Smooth muscle cell of the brain vasculature (primary cell): ENCODE measurements at regions not wholly inside any gene's neighbourhood (a gene's known extent, or its start where the extent isn't known, plus 50 kb on each side); places are given as distances from the start of the nearest gene placed in this dataset.
A peak's percentile ranks its signal among the peaks of the same experiment; 100 is the strongest.
"Not testable (repeated sequence)": the region's sequence is repeated elsewhere in the genome, so short reads cannot be mapped to it uniquely, and the experiment has no call there.

Experiments
- DNase-seq: peaks from one replicate; pipeline ENCODE4 v3.0.0-alpha.2; 2012; ENCODE audit warnings: low read depth, low spot score

DNA sequence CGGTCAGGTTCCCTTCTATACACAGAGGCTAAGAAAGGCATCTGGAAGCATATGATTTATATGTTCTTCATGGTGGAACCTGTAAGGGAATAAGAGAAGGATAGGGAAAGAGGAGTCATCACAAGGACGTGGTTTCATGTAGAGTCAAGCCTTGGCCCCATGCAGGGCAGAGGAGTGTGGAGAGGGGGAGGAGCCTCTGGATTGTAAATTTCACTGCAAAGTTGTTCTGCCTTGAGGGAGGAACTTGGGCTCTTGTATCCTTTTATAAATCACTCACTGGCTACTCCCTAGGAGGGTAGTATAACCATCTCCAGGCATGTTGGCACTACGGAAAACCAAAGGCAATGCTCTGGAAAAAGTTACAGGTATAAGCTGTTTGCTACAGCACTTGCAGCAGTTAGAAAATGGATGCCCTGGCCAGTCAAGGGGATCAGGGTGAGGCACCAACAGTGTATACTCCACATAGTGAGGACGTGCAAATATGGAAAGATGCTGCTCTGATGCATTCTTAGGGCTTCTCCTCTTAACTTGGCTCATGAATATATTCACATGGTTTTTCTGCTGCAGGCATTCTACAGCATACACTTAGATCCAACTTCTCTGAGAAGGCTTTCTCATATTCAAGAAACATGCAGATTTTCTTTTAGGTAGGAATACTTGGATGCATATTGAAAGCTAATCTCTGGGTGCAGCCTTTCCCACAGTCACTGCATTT is 60.3 kb upstream of the ZNF81 start:
- no peak for DNase-seq

DNA sequence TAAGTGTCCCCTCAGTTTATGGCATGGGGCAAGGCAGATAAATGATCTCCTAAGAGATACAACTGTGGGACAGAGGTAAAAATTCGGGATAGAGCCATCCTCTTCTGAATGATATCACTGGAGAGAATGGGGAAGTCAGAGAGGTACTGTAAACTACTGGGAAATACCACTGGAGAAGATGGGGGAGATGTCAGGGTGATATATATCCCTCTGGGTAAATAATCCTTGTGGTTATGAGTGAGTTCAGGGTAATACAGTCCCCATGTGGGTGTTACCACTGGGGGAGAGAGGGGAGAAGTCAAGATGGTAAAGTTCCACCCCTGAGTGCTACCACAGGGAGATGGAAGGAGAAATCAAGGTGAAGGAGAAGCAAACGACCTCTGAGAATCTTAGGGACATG is 63.9 kb upstream of the ZNF81 start:
- DNase-seq = no peak

DNA sequence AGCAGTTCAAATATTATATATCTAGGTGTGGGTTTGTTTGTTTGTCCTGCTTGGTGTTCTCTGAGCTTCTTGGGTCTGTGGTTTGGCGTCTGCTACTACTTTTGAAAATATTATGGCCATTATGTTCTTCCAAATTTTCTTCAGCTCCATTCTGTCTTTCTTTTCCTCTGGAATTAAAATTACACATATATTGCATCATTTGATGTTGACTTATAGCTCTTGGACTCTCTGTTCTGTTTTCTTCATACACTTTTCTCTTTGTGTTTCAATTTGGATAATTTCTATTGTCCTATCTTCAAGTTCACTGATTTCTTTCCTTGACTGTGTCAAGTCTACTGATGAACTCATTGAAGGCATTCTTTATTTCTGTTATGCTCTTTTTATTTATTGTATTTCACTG is 65.2 kb upstream of the ZNF81 start:
- DNase-seq = no peak

DNA sequence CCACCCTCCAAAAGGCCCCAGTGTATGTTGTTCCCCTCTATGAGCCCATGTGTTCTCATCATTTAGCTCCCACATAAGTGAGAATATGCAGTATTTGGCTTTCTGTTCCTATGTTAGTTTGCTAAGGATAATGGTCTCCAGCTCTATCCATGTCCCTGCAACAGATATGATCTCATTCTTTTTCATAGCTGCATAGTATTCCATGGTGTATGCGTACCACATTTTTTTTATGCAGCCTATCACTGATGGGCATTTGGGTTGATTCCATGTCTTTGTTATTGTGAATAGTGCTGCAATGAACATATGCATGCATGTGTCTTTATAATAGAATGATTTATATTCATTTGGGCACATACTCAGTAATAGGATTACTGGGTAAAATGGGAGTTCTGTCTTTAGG is 73.9 kb upstream of the ZNF81 start:
- DNase-seq = not testable (repeated sequence)

DNA sequence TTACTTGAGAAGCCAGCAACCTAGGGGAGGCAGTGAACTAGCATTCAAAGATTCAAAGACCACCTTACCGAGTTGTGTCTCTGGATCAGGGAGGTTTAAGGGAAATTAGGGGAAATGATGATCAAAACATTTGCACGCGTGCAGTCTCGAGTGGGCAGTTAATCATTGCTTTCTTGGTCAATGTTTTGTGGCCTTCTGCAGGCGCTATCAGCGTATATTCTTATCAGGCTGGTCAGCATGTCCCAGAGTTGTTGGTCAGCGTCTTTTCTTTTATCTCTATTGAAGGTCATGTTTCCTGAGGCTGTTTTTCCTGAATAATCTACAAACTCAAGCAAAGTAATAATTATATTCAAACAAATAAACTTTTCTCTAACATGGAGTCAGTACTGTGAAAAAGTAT is 84.0 kb upstream of the ZNF81 start:
- no peak for DNase-seq

DNA sequence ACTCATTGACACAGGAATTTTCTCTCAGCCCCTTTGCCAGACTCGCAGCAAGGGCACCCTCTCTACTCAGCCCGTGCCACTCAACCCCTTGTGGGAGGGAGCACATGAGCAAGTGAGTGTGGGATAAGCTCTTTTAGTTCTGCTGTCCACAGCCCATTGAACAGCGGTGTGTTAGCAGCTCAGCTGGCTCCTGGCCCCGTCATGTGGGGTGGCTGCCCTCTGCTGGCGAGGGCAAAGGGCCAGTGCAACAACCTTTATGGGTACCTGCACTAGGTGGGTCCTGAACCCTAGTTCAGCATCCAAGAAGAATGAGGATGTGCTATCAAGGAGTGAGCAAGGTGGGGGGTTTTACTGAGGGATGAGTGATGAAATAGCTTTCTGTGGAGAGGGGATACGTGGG is 85.0 kb upstream of the ZNF81 start:
- DNase-seq = no peak

DNA sequence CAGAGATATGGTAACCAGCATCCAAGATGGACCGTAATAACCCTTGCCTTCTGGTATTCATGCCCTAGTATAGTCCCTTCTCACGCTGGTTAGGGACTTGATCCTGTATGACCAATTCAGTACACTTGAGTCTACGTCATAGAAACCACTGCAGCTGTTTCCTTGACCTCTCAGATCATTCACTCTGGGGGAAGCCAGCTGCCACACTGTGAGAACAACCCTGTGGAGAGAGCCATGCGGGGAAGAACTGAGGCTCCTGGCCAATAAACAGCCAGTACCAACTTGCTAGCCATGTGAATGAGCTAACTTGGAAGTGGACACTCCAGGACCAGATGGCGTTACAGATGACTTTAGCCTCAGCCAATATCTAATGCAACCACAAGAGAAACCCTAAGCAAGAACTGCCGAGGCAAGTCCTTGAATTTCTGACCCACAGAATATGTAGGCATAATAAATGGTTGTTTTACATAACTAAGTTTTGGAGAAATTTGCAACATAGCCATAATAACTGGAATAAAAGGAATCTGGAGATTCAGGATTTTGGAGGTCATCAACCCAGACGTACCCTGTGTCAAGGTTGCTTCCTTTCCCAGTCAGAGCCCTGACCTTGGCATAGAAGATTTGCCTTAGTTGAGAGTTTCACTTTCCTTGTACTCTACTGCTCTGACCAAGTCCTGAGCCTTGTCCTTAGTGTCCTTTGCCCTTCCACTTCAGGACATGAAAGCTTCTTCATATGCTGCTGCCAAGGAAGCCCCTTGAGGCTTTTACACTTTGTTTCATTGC is 87.3 kb upstream of the ZNF81 start:
- DNase-seq = peak; percentile 54

DNA sequence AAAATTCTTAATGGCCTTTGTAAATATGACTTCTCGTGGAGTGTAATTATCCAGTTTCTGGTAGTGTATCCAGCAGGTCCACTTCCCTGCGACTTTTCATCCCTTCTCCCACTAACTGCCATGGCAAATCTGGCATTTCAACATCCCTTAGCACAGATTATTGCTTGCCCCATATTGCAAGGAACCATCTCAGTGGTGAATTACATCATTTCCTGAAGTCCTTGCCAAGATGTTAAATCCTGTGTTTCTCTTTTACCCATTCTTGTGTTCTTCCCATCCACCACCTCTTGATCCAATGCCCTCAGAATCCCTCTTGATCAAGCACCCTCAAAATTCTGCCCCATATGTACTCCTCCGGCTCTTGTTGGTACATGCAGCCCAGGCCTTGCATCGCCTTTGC is 88.1 kb upstream of the ZNF81 start:
- DNase-seq = no peak

DNA sequence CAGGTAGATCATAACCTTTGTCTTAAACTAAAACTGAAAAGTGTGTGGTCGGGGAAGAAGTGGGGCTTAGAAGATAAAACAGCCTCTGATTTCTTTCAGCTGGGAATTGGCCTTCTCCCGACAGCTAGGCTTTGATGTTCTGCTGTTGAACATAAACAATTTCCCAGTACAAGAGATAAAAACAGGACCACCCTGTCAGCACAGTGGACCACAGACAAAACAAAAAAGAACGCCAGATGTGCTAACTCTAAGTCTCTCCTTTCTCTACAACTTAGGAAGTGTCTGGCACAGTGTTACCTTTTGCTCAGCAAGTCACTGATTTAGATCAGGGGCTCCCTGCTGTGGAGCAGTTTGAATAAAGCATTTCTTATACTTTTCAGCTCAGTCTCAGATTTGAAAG is 87.5 kb upstream of the UXT start:
- DNase-seq = peak; percentile 23

DNA sequence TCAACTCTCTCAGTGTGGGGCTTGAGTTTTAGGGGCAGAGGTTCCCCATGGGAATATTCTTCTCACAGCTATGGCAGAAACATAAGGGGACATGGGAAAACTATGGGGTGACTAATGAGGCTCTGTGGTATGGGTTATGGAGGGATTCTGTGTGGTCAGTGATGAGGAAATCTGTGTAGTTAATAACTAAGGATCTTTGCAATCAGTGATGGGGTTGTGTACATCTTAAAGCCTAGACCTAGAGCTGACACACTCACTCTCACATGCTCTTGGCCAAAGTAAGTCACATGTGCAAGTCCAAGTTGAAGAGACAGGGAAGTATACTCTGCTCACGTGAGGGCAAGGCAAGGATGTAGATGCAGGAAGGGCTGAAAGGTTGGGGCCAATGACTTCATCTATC is 86.4 kb upstream of the UXT start:
- DNase-seq = no peak

DNA sequence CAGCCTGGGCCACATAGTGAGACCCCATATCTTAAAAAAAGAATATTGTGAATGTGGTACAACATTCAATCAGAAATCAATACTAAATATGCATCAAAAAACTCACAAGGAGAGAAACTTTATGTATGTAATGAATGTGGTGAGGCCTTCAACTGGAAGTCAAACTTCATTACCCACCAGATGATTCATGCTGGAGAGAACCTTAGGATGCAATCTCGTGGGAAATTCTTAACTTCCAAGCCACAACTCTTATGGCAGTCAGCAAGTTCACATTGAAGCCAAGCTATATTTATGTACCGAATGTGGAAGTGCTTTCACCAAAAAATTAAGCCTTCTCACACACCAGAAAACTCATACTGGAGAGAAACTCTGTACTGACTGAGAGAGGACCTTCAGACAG is 84.5 kb upstream of the UXT start:
- no peak for DNase-seq

DNA sequence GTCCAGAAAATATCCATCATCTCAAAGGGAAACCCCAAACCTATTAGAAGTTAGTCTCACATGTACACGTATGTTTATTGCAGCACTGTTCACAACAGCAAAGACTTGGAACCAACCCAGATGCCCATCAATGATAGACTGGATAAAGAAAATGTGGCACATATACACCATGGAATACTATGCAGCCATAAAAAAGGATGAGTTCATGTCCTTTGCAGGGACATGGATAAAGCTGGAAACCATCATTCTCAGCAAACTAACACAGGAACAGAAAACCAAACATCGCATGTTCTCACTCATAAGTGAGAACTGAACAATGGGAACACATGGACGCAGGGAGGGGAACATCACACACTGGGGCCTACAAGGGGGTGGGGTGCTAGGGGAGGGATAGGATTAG is 79.9 kb upstream of the UXT start:
- not testable (repeated sequence) for DNase-seq

DNA sequence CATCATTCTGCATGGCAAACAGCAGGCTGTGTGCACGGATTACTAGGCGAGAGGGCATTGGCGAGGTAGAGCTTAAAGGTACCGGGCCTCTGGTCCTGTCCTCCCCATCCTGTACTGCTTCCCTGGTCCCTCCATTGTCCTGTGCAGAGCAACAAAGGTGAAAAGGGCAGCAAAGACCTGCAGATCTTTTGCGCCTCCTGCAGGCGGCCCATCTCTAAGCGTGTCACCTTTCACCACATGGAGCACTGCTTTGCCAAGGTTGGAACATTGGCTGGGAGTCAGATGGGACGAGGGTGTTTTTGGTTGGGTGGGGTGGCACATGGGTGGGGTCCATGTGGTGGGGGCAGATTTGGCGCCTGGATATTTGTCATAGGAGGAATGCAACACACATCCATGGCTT is 64.7 kb upstream of the UXT start:
- DNase-seq = no peak

DNA sequence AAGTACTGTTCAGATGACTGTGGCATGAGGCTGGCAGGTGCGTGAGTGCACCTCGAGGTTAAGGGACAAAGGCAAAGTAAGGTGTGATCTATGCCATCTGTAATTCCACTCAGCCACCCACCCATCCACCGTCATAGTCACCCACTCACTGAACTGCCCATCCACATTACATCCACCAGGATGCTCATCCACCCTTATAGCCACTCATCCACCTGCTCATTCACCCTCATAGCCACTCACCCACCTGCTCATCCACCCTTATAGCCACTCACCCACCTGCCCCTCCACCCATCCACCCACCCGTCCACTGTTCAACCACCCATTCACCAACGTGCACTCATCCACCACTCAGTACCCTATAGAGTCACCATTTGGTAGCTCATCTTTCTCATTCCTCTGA is 64.1 kb upstream of the UXT start:
- DNase-seq = no peak

DNA sequence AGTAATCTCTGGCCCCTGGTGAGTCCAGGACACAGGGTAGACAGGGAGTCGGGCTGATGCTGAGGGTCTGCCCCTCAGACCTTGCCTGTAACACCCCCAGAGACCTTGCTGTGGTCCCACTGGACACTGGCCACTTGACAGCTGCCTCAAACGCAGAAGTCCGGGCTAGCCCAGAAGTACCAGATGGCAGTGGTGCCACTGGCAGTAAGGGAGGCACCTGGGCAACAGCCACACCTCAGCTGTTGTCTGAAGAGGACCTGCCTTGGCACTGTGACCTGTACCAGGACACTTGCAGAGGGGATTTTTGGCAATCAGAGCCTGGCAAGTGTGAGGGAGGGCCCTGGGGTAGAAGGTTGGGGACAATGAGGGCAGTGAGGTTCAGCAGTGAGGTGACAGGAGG is 63.3 kb upstream of the UXT start:
- DNase-seq = no peak

DNA sequence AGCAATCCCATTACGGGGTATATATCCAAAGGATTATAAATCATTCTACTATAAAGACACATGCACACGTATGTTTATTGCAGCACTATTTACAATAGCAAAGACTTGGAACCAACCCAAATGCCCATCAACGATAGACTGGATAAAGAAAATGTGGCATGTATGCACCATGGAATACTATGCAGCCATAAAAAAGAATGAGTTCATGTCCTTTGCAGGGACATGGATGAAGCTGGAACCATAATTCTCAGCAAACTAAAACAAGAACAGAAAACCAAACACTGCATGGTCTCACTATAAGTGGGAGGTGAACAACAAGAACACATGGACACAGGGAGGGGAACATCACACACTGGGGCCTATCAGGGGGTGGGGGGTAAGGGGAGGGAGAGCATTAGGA is 56.1 kb upstream of the UXT start:
- not testable (repeated sequence) for DNase-seq

DNA sequence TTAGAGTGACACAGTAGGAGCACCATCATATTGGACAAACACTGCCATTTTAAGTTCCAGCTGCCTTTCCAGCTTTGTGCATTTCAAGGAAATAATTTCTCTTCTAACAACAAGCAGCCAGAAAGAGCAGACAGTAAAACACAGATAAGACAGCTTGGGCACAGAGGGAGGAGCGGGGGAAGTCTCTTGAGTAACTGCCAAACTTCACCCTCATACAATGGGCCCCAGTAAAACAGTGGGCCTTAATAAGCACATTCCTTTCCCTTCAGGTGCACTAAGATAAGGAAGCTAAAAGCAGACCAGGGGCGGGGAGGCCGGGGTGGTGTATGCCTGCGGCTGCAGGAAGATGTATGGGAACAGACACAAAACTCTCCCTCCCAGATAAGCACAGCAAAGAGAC is 53.7 kb upstream of the UXT start:
- not testable (repeated sequence) for DNase-seq

DNA sequence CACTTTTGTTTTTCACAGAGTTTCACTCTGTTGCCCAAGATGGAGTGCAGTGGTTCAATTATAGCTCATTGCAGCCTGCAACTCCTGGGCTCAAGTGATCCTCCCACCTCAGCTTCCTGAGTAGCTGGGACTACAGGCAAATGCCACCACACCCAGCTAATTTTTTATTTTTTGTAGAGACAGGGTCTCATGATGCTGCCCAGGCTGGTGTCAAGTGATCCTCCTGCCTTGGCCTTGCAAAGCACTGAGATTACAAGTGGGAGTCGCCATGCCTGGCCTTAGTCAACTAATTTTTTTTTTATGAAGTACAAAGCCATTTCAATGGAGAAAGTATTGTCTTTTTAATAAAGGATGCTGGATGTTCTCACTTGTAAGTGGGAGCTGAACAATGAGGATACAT is 51.3 kb upstream of the UXT start:
- DNase-seq = no peak
